IPS DF 19.7 (cell line): ENCODE measurements at regions not wholly inside any gene's neighbourhood (a gene's known extent, or its start where the extent isn't known, plus 50 kb on each side); places are given as distances from the start of the nearest gene placed in this dataset.
"Not testable (repeated sequence)": the region's sequence is repeated elsewhere in the genome, so short reads cannot be mapped to it uniquely, and the experiment has no call there.

ENCODE experiments used
- DNase-seq: peaks from one replicate; pipeline ENCODE4 v3.0.0-alpha.2; 2013; ENCODE audit warnings: low read depth, low spot score

DNA sequence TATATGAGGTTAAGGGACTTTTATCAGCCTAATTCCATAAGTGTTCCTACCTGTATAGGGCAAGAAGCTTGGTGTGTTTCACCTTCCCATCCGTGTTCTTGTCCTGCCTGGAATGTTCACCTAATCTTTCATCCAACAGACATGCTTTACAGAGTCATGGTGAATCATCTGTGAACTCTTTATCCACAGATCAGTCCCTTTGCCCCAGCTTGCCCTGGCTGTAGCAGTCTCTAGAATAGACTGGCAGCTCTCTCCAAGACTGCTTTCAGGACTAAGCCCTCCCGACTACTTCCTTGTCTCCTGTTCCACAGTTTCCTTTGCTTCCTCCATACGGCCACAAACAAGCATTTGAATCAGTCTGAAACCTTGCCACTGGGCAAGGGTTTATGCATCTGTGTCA, 177.9 kb upstream of the IL15 start:
- DNase-seq: no peak

- no peak for DNase-seq
These were observed 177.4 kb upstream of the IL15 start for GRCh38 chr4:141459020-141459419.

DNA sequence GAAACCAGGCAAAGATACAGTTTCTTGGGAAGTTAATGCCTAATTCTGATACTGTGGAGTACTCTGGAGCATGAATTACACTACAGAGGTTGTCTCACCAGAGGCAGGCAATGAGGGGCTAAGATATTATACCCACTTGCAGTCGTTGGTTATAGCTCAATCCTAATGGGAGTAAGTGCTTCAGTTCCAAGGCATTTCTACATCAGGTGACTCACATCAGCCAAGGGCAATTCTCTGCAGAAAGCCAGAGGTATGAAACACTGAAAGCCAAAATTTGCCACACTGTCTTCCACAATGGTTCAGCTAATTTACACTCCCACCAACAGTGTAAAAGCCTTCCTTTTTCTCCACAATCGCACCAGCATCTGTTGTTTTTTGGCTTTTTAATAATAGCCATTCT, 174.0 kb upstream of the IL15 start:
- no peak for DNase-seq

GRCh38 chr4:141463678-141464077, 172.7 kb upstream of the IL15 start:
- DNase-seq: no peak

DNA sequence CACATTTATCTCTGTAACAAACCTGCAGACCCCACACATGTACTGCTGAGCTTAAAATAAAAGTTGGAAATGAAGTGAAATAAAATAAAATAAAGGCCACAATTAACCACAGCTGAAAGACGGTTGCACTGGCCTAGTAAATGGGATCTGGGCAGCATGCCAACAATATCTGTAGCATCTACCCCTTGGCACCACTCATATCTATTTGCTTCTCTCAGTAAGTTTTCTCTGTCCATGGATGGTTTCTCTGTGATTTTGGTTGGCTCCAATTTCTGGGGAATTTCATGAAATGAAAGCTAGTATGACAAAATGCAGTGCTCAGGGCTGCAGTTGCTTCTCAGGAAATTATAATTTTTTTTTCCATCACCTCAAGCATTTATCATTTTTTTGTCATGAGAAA, 172.0 kb upstream of the IL15 start:
- DNase-seq: no peak

DNA sequence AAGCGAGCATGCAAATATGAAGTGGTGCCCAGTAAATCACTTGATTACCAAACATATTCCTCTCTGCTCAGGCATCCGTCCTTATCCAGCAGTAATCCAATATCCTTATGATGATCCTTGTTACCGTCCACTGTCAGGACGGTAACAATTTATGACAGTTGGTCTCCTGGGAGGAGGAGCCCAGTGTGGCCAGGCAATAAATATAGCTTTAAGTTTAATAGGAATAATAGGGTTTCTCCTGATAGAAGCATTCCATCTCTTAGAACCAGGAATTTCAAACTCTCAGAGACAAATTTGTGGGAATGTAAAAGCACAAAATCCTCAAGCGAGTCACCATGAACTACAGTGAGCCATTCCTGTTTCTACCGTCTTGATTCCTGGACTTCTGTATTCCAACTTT, 171.2 kb upstream of the IL15 start:
- no peak for DNase-seq

DNA sequence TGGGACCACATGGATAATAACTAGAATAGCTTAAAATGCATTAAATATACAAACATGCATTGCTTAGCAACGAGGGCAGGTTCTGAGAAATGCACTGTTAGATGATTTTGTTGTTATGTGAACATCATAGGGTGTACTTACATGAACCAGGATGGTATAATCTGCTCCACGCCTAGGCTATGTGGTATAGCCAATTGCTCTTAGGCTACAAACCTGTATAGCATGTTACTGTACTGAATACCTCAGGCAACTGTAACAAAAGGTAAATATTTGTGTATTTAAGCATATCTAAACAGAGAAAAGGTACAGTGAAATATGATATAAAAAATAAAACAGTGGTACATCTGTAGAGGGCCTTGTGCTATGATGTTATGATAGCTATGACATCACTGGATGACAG, 169.2 kb upstream of the IL15 start:
- no peak for DNase-seq

GRCh38 chr4:141469392-141469791, 167.0 kb upstream of the IL15 start:
- no peak for DNase-seq

GRCh38 chr4:141473026-141473540, 163.3 kb upstream of the IL15 start:
- no peak for DNase-seq

GRCh38 chr4:141473952-141474351, 162.4 kb upstream of the IL15 start:
- no peak for DNase-seq

GRCh38 chr4:141480950-141481349, 155.4 kb upstream of the IL15 start:
- DNase-seq: no peak

DNA sequence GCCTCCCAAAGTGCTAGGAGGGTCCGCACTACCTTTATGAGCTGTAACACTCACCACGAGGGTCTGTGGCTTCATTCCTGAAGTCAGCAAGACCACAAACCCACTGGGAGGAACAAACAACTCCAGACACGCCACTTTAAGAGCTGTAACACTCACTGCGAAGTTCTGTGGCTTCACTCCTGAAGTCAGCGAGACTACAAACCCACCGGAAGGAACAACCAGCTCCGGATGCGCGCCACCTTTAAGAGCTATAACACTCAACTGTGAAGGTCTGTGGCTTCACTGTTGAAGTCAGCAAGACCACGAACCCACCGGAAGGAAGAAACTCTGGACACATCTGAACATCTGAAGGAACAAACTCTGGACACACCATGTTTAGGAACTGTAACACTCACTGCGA, 152.1 kb upstream of the IL15 start:
- DNase-seq: not testable (repeated sequence)

GRCh38 chr4:141486375-141486997, 149.9 kb upstream of the IL15 start:
- no peak for DNase-seq

- DNase-seq: no peak
These were observed 138.8 kb upstream of the IL15 start for GRCh38 chr4:141497627-141498026.

DNA sequence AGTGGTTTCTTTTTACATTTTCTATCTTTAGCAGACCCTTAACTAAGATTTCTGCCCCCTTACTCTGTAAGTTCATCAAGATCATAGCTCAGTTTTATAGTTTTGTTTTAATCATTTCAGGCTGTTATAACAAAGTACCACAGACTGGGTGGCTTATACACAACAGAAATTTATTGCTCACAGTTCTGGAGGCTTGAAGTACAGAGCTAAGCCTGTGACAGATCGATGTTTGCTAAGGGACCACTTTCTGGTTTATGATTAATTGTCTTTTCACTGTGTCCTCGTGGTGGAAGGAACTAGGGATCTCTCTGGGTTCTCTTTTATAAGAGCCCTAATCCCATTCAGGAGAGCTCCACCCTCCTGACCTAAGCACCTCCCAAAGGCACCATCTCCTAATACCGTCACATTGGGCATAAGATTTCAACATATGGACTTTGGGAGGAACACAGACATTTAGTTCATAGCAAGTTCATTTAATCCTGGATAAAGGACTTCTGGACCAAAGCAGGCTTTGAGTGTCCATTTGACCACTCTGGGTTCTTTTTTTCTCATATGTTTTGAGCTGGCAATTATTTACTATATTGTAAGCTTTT, 137.0 kb upstream of the IL15 start:
- no peak for DNase-seq

DNA sequence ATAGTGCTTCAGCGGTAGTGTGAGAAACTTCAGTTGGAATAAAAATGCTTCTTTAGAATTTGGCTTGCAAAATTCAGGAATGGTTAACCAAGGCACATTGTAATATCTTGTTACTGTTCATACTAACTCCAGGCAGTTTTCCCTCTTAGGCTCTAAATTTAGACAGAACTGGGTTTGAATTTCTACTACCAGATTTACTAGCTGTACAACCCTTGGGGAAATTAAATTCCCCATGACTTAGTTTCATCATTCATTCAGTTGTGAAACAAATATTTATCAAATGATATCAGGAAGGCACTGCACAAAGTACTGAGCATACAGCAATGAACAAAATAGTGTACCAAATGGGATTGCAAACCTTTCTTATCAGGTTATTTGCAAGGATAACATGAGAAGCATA, 135.0 kb upstream of the IL15 start:
- DNase-seq: no peak

GRCh38 chr4:141501931-141502330, 134.5 kb upstream of the IL15 start:
- DNase-seq: no peak

DNA sequence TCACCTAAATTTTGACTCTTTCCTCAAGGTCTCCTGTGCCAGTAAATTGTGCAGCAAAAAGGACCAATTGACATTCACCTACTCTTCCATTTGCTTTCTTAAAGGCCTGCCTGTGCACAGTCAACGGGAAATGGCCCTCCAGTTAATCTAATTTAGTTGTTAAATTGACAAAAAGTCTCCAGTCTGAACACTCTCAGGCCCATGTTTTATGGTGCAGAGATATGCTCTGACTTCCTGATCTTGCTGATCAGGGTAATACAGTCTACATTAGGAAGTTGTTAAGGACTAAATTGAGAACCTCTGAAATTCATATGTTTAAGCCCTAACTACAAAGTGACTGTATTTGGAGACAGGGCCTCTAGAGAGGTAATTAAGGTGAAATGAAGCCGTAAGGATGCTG, 133.6 kb upstream of the IL15 start:
- no peak for DNase-seq

DNA sequence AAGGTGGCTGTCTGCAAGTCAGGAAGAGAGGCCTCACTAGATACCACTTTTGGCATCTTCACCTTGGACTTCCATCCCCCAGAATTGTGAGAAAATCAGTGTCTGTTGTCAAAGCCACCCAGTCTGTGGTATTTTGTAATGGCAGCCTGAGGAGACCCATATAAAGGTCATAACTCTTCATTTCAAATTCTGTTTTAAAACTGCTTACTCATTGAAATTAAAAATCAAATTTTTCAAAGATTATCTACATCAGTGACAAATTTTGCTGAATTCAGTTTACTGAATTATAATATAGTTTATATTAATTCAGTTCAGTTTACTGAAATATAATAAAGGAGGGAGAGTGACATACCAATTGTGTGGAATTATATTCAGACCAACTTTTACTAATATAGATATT, 133.1 kb upstream of the IL15 start:
- no peak for DNase-seq

GRCh38 chr4:141511055-141511454, 125.3 kb upstream of the IL15 start:
- DNase-seq: no peak

DNA sequence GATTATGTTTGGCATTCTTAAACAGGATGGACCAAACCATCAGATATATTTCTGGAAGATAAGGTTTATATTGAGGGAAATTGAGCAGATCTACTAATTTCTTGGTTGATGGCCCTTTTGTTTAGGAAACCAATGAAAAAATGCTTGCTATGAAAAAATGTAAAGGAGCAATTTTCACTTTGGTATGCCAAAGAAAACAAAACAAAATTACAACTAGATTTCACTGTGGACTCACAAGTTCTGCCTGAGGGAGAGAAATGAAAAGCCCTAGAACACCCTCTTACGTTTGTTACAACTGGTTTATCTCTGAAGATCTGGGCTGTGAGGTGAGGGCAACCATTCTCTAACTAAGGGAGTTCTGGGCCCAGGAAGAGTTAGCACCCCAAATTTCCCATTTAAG, 122.5 kb upstream of the IL15 start:
- DNase-seq: no peak

- DNase-seq: no peak
These were observed 118.2 kb upstream of the IL15 start for GRCh38 chr4:141518222-141518621.

- no peak for DNase-seq
These were observed 112.3 kb upstream of the IL15 start for GRCh38 chr4:141524116-141524515.

DNA sequence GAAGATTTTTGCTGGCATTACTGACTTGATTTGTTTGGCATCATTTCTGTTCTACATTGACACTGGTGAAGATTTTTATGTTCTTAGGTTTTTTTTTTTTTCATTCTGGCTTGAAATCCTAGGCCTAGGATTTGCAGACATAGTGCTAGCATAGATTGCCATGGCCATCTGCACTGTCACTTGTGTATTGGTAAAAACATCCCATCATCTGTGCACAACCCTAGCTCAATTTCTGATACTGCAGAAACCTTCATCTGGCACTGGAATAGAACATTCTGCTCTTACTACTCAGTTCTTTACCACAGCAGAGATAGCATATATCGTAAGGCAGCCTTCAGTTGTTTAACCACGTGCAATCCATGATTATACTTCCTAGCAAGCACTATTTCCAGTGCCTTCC, 111.5 kb upstream of the IL15 start:
- no peak for DNase-seq
